Ovary (tissue), 3 donors: ENCODE measurements at regions not wholly inside any gene's neighbourhood (a gene's known extent, or its start where the extent isn't known, plus 50 kb on each side); places are given as distances from the start of the nearest gene placed in this dataset.

Source experiments
- CTCF ChIP-seq, 3 donors: fragments of 450-650 bp in 2 of 3; fragments of 200-600 bp in 1 of 3; IDR thresholded peaks; one replicate each; pipeline versions ENCODE4 v1.5.1 to v1.8.0; 2016 to 2022; ENCODE audit warnings: antibody characterized with exemption in 3 of 3, mild to moderate bottlenecking in 1 of 3
- POLR2A ChIP-seq: fragments of 450-650 bp; IDR thresholded peaks from one replicate; pipeline ENCODE4 v1.6.1; 2017; ENCODE audit warnings: antibody characterized with exemption, mild to moderate bottlenecking, moderate library complexity
- donor health status: DM: no; HTN: no; CAD: no.

GRCh38 chr20:52880259-52880658, 91.9 kb upstream of the TSHZ2 start:
- no peak for TF ChIP-seq CTCF (IDR thresholded peaks at IDR 0.05)
- TF ChIP-seq POLR2A: no peak
